GM12865 (cell line): ENCODE measurements at regions not wholly inside any gene's neighbourhood (a gene's known extent, or its start where the extent isn't known, plus 50 kb on each side); places are given as distances from the start of the nearest gene placed in this dataset.

Experiments used
- DNase-seq: peaks from one replicate; pipeline ENCODE4 v3.0.0; 2010; ENCODE audit warnings: low read depth
- H3K4me3 ChIP-seq: 2 replicates; pipeline ENCODE4 v1.5.1; 2011; ENCODE audit warnings: mild to moderate bottlenecking, low read depth, low read length, control low read depth
- TF ChIP-seq, protein P1 (sequence below): IDR thresholded peaks from 2 replicates; pipeline ENCODE4 v1.5.1; 2011; ENCODE audit warnings: low read length, control low read depth, low read depth, inconsistent platforms; ENCODE audit not compliant: insufficient read depth; ENCODE audit errors: missing control alignments

DNA sequence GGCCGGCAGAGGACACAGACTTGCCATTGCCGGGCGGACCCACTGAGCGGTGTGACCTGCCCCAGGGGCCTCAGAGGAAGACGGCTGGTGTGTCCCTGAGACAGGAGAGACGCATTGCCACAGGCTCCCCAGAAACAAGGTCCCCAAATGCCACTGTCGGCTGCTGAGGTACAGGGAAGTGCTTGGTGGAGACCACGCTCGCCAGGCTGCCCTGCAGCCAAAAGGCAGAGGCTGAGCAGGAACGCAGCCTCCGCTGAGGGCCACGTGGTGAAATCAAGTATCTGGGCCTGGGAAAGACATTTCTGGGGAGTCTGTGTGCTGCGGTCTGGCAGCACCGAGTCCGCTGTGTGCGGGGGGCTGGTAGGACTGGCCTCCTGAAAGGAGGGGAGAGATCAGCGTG is 794.9 kb downstream of the BRD1 start:
- TF ChIP-seq, protein P1, sequence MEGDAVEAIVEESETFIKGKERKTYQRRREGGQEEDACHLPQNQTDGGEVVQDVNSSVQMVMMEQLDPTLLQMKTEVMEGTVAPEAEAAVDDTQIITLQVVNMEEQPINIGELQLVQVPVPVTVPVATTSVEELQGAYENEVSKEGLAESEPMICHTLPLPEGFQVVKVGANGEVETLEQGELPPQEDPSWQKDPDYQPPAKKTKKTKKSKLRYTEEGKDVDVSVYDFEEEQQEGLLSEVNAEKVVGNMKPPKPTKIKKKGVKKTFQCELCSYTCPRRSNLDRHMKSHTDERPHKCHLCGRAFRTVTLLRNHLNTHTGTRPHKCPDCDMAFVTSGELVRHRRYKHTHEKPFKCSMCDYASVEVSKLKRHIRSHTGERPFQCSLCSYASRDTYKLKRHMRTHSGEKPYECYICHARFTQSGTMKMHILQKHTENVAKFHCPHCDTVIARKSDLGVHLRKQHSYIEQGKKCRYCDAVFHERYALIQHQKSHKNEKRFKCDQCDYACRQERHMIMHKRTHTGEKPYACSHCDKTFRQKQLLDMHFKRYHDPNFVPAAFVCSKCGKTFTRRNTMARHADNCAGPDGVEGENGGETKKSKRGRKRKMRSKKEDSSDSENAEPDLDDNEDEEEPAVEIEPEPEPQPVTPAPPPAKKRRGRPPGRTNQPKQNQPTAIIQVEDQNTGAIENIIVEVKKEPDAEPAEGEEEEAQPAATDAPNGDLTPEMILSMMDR: no peak
- DNase-seq: no peak
- H3K4me3 ChIP-seq: no peak overlapping the region

DNA sequence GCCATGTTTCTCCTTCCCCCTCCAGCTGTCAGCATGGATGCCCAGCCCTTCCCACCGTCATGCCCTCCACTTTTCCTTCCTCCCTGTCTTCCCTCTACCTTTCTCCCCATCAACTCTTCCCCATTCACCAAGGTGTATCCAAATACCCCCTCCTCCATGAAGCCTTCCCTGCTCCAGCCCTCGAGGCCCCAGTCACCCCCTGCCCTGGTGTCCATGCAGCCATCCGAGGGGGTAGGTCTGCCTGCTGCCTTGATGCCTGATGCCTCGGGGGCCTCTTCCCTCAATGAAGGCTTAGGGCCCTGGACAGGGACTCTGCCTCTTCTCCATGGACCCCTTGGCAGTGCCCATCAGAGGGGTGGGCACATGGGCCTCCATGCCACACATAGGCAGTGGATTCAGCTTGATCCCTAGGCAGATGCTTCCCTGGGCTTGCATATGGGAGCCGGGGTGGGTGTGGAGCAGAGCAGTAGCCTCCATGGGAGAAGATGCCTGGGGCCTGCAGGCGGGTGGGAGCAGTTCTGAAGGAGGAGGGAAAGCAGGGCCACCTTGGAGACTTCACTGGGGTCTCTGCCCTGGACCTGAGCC is 795.8 kb downstream of the BRD1 start:
- DNase-seq: no peak
- no peak overlapping the region for H3K4me3 ChIP-seq
- TF ChIP-seq, protein P1: no peak

DNA sequence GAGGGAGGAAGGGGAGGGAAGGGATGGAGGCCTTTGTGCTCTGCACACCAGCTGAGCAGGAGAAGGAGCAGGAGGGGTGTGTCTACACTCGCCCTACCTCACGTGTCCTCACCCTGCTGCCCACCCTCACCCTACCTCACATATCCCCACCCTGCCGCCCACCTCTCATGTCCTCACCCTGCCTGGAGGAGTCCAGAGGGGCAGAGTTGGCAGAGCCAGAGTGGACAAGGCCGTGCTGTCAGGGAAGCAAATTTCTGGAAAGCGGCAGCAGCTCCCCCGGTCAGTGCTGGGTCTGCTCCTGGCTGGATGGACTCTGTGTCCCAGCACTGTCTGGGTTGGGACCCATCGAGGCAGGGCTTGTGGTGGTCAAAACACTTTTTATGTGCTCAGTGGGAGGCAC is 799.6 kb downstream of the BRD1 start:
- no peak overlapping the region for H3K4me3 ChIP-seq
- TF ChIP-seq, protein P1: no peak
- DNase-seq: no peak

DNA sequence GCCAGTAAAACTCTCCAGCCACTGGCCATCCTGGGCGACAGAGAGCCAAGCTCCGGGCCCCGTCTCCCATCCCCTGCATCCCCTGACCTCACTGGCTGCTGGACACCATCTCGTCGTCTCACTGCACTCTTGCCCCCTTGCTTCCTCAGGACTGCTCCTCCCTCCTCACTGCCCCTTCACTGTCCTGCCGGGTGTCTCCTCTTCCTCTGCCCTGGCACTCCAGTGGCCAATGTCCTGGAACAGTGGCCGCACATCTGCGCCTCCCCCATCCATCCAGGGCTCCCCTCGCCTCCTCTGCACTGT is 800.4 kb downstream of the BRD1 start:
- no peak overlapping the region for H3K4me3 ChIP-seq
- no peak for DNase-seq
- TF ChIP-seq, protein P1: no peak

DNA sequence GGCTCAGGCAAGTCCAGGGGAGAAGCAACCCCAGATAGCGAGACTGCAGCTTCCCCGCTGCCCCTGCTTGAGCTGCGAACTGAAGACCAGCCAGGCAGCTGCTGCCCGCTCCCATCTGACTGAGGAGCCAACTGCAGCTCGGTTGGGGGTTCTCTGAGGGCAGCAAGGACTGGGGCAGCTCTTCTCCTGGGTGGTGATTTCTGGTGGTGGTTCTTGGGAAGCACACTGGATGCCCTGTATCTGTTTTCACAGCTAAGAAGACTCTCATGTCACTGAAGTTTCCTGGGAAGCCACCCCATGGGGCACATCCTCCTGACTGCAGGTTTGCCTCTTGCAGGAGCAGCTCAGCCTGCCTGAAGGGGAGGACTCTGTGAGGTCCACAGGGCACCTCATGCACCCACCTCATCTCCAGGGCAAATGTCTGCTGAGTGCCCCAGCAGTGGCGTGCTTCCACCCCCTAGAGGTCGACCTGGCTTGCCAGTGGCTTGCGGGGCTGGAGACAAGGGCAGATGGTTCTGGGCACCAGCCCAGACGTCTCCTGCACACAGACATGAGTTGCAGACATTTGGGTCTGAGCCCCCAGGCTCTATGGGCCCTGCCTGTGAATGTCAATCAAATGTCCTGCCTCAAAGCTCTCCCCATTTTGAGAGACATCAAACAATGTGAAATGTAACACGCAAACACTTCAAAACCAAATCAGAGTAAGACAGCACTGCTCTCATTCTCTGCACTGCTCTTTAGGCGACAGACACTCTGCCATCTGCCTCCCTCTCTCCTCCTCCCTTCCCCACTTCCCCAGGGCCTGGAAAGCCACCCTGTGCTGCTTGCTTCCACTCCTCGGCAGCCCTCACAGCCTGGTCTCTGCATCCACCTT is 800.9 kb downstream of the BRD1 start:
- DNase-seq: no peak
- TF ChIP-seq, protein P1: no peak
- no peak overlapping the region for H3K4me3 ChIP-seq

DNA sequence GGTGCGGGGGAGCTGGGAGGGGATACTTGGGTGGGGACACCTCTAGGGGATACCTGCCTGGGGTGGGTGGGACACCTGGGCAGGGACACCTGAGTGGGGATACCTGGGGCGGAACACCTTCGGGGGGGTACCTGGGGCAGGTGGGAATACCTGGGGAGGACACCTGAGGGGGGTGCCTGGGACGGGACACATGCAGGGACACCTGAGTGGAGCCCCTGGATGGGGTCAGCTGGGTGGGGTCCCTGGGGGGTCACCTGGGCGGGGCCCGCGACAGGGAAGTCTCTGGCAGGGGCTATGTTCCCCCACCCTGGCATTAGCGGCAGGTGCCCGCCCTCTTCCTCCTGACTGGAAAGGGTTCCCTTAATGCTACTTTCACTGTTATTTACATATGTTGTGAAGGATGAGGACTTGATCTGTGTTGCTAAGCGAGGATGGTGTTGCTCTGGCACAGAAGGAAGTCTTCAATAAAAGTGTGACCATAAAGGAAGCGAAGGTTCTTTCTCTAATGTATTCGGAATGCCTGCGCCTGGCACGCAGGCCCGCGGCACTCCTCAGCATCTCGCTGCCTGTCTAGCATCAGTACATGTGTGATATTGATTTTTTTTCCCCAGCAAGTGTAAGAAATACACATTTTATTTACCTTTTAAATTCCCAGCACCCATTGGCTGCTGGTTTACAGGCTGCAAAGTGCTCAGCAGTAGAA is 801.7 kb downstream of the BRD1 start:
- TF ChIP-seq, protein P1: no peak
- H3K4me3 ChIP-seq: no peak overlapping the region
- no peak for DNase-seq
